Neural progenitor cell (in vitro differentiated cells): ENCODE measurements at regions not wholly inside any gene's neighbourhood (a gene's known extent, or its start where the extent isn't known, plus 50 kb on each side); places are given as distances from the start of the nearest gene placed in this dataset.

ENCODE experiments used
- CTCF ChIP-seq: fragments of 200-600 bp; sonication (generic); IDR thresholded peaks from 2 replicates; pipeline ENCODE4 v1.5.1; 2017; ENCODE audit warnings: antibody characterized with exemption, mild to moderate bottlenecking
- EZH2 ChIP-seq: fragments of 200-600 bp; sonication (generic); IDR thresholded peaks from 2 replicates; pipeline ENCODE4 v1.6.1; 2017; ENCODE audit warnings: antibody characterized with exemption, mild to moderate bottlenecking, moderate library complexity
- EZH2phosphoT487 ChIP-seq: fragments of 200-600 bp; sonication (generic); IDR thresholded peaks from 2 replicates; pipeline ENCODE4 v1.6.1; 2017; ENCODE audit warnings: antibody characterized with exemption

DNA sequence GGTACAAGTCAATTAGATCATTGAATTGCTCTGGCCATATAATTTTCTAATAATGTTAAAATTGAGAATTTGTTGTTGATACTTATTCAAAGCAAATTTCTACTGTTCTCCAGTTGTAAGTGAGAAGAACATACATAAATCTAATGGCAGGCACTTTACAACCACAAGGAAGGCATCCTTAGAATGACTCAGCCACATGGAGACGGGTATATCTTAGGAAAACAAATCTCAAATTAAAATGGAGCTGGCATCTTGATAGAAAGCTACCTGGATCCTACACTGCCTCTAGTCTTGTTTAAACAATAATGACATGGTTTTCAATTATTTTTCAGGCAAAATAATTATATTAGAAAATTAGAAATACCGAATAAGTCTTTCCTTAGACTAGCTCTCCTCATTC, 1183.7 kb upstream of the SORCS1 start:
- TF ChIP-seq CTCF = no peak
- TF ChIP-seq EZH2 = no peak
- no peak for TF ChIP-seq EZH2phosphoT487
